SU-DHL-6 (cell line): ENCODE measurements at regions not wholly inside any gene's neighbourhood (a gene's known extent, or its start where the extent isn't known, plus 50 kb on each side); places are given as distances from the start of the nearest gene placed in this dataset.

ENCODE experiments used
- CTCF ChIP-seq: fragments of 200-600 bp; sonication (generic); IDR thresholded peaks from one replicate; pipeline ENCODE4 v1.5.1; 2017; ENCODE audit warnings: antibody characterized with exemption, mild to moderate bottlenecking, low read length, moderate library complexity; ENCODE audit not compliant: insufficient read depth, poor library complexity, severe bottlenecking
- EZH2phosphoT487 ChIP-seq: fragments of 200-600 bp; sonication (generic), shearing (Covaris generic); conservative IDR thresholded peaks from 2 replicates; pipeline ENCODE4 v1.6.1; 2018; ENCODE audit warnings: mild to moderate bottlenecking, antibody characterized with exemption, low read length, moderate library complexity, mixed read lengths

- no peak for TF ChIP-seq CTCF
- no peak for TF ChIP-seq EZH2phosphoT487
These were observed 764.0 kb upstream of the LRRN3 start for GRCh38 chr7:110326966-110327365.
